H54 (cell line): ENCODE measurements at regions not wholly inside any gene's neighbourhood (a gene's known extent, or its start where the extent isn't known, plus 50 kb on each side); places are given as distances from the start of the nearest gene placed in this dataset.
A peak's percentile ranks its signal among the peaks of the same experiment; 100 is the strongest.
"Not testable (repeated sequence)": the region's sequence is repeated elsewhere in the genome, so short reads cannot be mapped to it uniquely, and the experiment has no call there.

Source experiments
- DNase-seq: peaks from one replicate; pipeline ENCODE4 v3.0.0; 2011; ENCODE audit warnings: low spot score, mixed read lengths; ENCODE audit not compliant: insufficient read length
- FAIRE-seq: peaks from 3 replicates; lab custom pipeline; 2011; peaks lifted over from hg19 to GRCh38; lab: Jason Lieb, UNC
- POLR2A ChIP-seq: IDR thresholded peaks from 2 replicates; pipeline ENCODE4 v1.6.1; 2011; ENCODE audit warnings: low read depth, mild to moderate bottlenecking, low read length

DNA sequence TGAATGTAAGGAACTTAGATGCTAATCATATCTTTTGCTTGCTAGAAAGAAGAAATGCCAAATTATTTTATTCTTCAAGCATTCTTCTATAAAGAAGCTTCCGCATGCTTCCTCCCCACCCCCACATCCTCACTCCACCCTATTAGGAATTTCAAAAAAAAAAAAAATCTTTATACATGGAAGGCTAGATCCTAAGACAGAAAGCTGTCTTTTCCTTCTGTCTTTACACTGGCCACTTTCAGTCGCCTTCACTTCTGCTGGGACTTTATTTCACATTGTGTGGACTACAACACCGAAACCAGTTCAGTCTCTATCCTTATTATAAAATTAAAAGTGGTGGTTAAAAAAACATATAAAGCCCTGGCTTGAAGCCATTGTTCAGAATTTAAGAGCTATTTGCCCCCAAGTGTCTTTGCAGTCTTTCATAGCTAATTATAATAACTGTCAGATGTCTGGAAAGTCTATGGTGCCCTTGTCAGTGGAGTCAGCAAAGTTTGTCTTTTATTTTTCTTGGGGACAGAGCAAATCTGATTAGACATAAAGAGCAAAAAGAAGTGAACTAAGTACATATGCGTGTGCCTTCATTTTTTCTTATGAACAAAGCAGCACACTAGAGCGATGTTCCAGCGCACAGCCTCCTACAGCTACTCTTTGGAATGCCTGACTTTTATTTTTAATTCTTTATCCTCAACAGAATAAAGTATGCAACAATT is 297.7 kb downstream of the PTPRC start:
- DNase-seq (no peak), FAIRE-seq (no peak)
- TF ChIP-seq POLR2A = no peak

DNA sequence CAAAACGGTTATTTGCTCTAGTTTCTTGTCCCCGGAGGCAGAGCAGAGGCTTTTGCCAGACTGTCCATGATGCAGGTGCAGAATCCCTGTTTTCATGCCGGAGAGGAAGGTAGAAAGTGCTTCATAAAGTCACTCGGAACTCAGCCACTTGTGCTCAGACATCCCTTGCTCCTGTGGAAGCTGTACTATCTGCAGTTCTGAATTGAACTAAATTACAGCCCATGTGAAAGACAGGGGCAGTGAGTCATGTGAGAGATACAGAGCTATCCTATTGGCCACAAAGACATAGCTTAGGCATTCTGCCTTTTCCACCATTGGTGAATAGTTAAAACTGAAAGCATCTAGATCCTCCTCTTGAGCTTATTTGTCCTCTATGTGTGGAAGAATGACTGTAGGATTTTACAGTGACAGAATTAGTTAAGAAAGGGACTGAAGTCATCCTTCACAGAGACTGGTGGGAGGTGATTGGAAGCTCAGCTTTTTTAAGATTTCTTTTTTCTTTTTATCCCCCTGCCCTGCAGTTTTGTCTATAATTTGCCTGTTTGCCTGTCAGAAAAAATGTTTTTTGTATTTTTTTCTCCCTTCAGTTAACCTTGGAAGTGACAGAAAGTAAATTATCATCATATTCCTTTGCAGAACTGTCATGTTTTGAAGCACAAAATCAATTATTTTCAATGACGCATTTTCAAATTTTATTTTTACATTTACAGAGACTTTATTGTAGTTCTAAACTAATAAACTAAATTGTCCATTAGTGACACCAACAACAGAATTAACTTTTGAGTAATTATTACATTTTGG is 298.6 kb downstream of the PTPRC start:
- peak; percentile 76 for TF ChIP-seq POLR2A
- FAIRE-seq = peak; percentile 99
- DNase-seq = peak; percentile 40

DNA sequence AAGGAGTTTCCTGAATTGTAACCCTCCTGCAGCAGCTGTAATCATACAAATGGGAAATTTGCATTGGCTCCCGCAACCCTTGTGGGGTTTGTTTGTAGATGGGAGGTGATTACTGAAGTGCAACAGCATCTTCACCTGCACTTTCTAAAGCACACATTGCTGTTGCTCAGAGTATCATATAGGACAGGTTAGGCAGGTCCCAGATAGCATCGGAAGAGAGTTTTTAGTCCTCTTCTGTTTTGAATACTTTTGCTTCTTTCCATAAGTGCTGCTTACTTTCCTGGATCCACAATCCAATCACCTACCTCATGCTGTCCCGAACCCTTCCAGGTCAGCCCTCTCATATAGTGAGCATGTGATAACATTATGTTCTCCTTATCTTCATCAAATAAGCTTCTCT is 300.4 kb downstream of the PTPRC start:
- DNase-seq = no peak
- FAIRE-seq = no peak
- no peak for TF ChIP-seq POLR2A

GRCh38 chr1:198939956-198940355 is 301.1 kb downstream of the PTPRC start:
- no peak for TF ChIP-seq POLR2A
- DNase-seq (no peak), FAIRE-seq (no peak)

DNA sequence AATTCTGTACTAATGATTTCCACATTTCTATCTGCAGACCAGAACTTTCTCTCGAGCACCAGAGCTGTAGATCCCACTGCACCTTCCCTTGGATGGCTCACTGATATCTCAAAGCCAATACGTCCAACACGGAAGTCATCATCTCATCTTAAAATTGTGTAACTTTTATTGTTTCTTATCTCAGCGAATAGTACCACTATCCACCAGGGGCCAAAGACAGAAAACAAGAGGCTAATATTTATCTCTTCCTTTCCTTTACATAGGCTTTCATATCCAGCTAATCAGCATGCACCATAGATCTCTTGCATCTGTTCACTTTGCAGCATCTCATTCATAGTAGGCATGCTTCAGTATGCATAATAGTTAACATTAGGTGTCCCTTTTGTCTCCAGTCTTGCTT is 303.6 kb downstream of the PTPRC start:
- no peak for TF ChIP-seq POLR2A
- DNase-seq = no peak
- FAIRE-seq = no peak

- no peak for TF ChIP-seq POLR2A
- no peak for FAIRE-seq
- no peak for DNase-seq
Measured at GRCh38 chr1:198943484-198944187, 304.8 kb downstream of the PTPRC start.

- no peak for TF ChIP-seq POLR2A
- DNase-seq (no peak), FAIRE-seq (no peak)
Measured at GRCh38 chr1:198947456-198947855, 308.6 kb downstream of the PTPRC start.

- DNase-seq (no peak), FAIRE-seq (no peak)
- no peak for TF ChIP-seq POLR2A
Measured at GRCh38 chr1:198948895-198949659, 310.2 kb downstream of the PTPRC start.

- no peak for TF ChIP-seq POLR2A
- no peak for DNase-seq
- FAIRE-seq = no peak
Measured at GRCh38 chr1:198950036-198950435, 311.2 kb downstream of the PTPRC start.

DNA sequence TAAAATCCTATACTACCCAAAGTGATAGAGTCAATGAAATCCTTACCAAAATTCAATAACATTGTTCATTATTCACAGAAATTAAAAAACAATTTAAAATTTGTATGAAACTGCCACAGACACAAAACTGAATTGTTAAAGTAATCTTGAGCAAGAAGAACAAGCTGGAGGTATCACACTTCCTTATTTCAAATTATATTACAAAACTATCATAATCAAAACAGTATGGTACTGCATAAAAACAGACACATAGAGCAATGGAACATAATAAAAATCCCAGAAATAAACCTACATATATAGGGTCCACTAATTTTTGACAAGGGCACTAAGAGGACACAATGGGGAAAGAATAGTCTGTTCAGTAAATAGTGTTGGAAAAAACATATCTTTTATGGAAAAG is 316.2 kb downstream of the PTPRC start:
- no peak for TF ChIP-seq POLR2A
- DNase-seq (no peak), FAIRE-seq (no peak)

GRCh38 chr1:198957044-198957443 is 318.2 kb downstream of the PTPRC start:
- no peak for TF ChIP-seq POLR2A
- DNase-seq (no peak), FAIRE-seq (no peak)

GRCh38 chr1:198959032-198959431 is 320.2 kb downstream of the PTPRC start:
- DNase-seq = no peak
- TF ChIP-seq POLR2A = no peak
- FAIRE-seq = no peak

DNA sequence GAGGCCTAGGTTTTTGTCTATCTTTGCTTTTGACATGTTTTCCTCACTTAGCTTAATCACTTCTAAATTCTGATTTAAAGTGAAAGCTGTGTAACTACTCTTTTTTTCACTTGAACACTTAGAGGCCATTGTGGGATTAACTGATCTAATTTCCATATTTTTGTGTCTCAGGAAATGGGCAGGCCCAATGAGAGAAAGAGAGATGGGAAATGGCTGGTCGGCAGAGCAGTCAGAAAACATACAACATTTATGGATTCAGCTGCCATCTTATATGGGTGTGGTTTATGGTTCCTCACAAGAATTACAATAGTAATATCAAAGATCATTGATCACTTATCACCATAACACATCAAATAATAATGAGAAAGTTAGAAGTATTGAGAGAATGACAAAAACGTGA is 320.8 kb downstream of the PTPRC start:
- TF ChIP-seq POLR2A = no peak
- no peak for FAIRE-seq

DNA sequence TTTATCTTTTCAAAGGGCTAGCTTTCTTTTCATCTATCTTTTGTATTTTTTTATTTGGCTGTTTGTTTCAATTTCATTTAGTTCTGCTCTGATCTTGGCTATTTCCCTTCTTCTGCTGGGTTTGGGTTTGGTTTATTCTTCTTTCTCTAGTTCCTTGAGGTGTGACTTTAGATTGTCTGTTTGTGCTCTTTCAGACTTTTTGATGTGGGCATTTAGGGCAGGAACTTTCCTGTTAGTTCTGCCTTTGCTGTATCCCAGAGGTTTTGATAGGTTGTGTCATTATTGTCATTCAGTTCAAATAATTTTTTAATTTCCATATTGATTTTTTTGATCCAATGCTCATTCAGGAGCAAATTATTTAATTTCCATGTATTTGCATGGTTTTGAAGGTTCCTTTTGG is 325.0 kb downstream of the PTPRC start:
- FAIRE-seq, DNase-seq: not testable (repeated sequence)

More for the DNA sequence above, 320.8 kb downstream of the PTPRC start:
- DNase-seq = no peak
